IMR-90 (cell line): ENCODE measurements at regions not wholly inside any gene's neighbourhood (a gene's known extent, or its start where the extent isn't known, plus 50 kb on each side); places are given as distances from the start of the nearest gene placed in this dataset.

ENCODE experiments used
- ATAC-seq: fragments of 200-7000 bp; cut with Tn5 transposase; 2 replicates; pipeline ENCODE4 v1.9.1; 2020; ENCODE audit warnings: low read depth, mild to moderate bottlenecking, moderate library complexity
- BruUV-seq: library from RNA; stranded (reverse); fragments of 400-500 nt; replicated peaks from 2 replicates; lab custom pipeline; 2021; lab: Mats Ljungman, UMichigan
- CTCF ChIA-PET: fragments of 300-600 bp; formaldehyde crosslinking; extraction: SDS; loops from one replicate; lab custom pipeline; 2021; ENCODE audit warnings: antibody characterized with exemption; lab: Yijun Ruan, JAX
- POLR2A ChIA-PET: fragments of 300-600 bp; sonication (Branson Sonifier 250); formaldehyde crosslinking; loops from one replicate; lab custom pipeline; 2022; ENCODE audit warnings: antibody characterized with exemption; ENCODE audit not compliant: unreplicated experiment; lab: Charles Lee
- DNase-seq: peaks from one replicate; pipeline ENCODE4 v3.0.0; 2013
- H2AFZ ChIP-seq: replicated peaks from 2 replicates; pipeline ENCODE3; 2013; ENCODE audit warnings: low read length, mild to moderate bottlenecking; ENCODE audit not compliant: poor library complexity
- H2AK5ac ChIP-seq: 2 replicates; pipeline ENCODE4 v1.6.1; 2013; ENCODE audit warnings: low read depth, low read length, inconsistent platforms
- H2AK9ac ChIP-seq: replicated peaks from 2 replicates; pipeline ENCODE3; 2013; ENCODE audit warnings: mild to moderate bottlenecking, low read depth, low read length, moderate library complexity; ENCODE audit not compliant: poor library complexity
- H2BK120ac ChIP-seq: 2 replicates; pipeline ENCODE4 v1.6.1; 2013; ENCODE audit warnings: low read depth, low read length, inconsistent platforms
- H2BK15ac ChIP-seq: 3 replicates; pipeline ENCODE4 v1.6.1; 2013; ENCODE audit warnings: low read depth, low read length, inconsistent platforms
- H2BK20ac ChIP-seq: 2 replicates; pipeline ENCODE4 v1.6.1; 2013; ENCODE audit warnings: low read depth, mild to moderate bottlenecking, inconsistent platforms, low read length, moderate library complexity
- H2BK5ac ChIP-seq: 2 replicates; pipeline ENCODE4 v1.6.1; 2013; ENCODE audit warnings: mild to moderate bottlenecking, low read depth, low read length, inconsistent platforms; ENCODE audit not compliant: poor library complexity, severe bottlenecking
- H3K14ac ChIP-seq: replicated peaks from 2 replicates; pipeline ENCODE4 v1.6.1; 2013; ENCODE audit warnings: low read depth, low read length, inconsistent platforms
- H3K18ac ChIP-seq: 2 replicates; pipeline ENCODE4 v1.6.1; 2013; ENCODE audit warnings: low read depth, low read length, control low read depth
- H3K23ac ChIP-seq: 2 replicates; pipeline ENCODE4 v1.6.1; 2013; ENCODE audit warnings: low read depth, low read length, inconsistent platforms
- H3K27ac ChIP-seq: 2 replicates; pipeline ENCODE4 v1.5.1; 2013; ENCODE audit warnings: mild to moderate bottlenecking, control low read depth, low read length; ENCODE audit not compliant: insufficient read depth
- H3K27me3 ChIP-seq: 2 replicates; pipeline ENCODE4 v1.6.1; 2013; ENCODE audit warnings: low read length; ENCODE audit not compliant: control insufficient read depth, insufficient read depth
- H3K36me3 ChIP-seq: 2 replicates; pipeline ENCODE4 v1.6.1; 2013; ENCODE audit warnings: low read length, mixed read lengths; ENCODE audit not compliant: control insufficient read depth, insufficient read depth
- H3K4ac ChIP-seq: 2 replicates; pipeline ENCODE4 v1.6.1; 2013; ENCODE audit warnings: low read depth, low read length, inconsistent platforms
- H3K4me1 ChIP-seq: 2 replicates; pipeline ENCODE4 v1.6.1; 2013; ENCODE audit warnings: low read length, mixed read lengths; ENCODE audit not compliant: control insufficient read depth, insufficient read depth
- H3K4me2 ChIP-seq: 2 replicates; pipeline ENCODE4 v1.6.1; 2013; ENCODE audit warnings: low read depth, mild to moderate bottlenecking, control low read depth, low read length, moderate library complexity
- H3K4me3 ChIP-seq: 2 replicates; pipeline ENCODE4 v1.5.1; 2013; ENCODE audit warnings: low read depth, mild to moderate bottlenecking, control low read depth, low read length, moderate library complexity; ENCODE audit not compliant: insufficient read depth
- H3K56ac ChIP-seq: 2 replicates; pipeline ENCODE4 v1.6.1; 2013; ENCODE audit warnings: low read length, inconsistent platforms; ENCODE audit not compliant: insufficient read depth; ENCODE audit errors: extremely low read depth
- H3K79me1 ChIP-seq, 2 experiments: 2 replicates each; pipeline ENCODE4 v1.6.1; 2013; ENCODE audit warnings: low read length in 2 of 2, inconsistent platforms in 1 of 2, low read depth in 1 of 2
- H3K9ac ChIP-seq: 2 replicates; pipeline ENCODE4 v1.6.1; 2013; ENCODE audit warnings: low read depth, low read length, control low read depth
- H3K9me1 ChIP-seq: 2 replicates; pipeline ENCODE4 v1.6.1; 2013; ENCODE audit warnings: low read length, inconsistent platforms; ENCODE audit not compliant: insufficient read depth
- H3K9me3 ChIP-seq: 2 replicates; pipeline ENCODE4 v1.6.1; 2013; ENCODE audit warnings: low read length; ENCODE audit not compliant: control insufficient read depth, insufficient read depth
- H4K20me1 ChIP-seq: 2 replicates; pipeline ENCODE4 v1.6.1; 2013; ENCODE audit warnings: low read length, inconsistent platforms; ENCODE audit not compliant: insufficient read depth
- H4K5ac ChIP-seq: 2 replicates; pipeline ENCODE4 v1.6.1; 2013; ENCODE audit warnings: mild to moderate bottlenecking, low read depth, low read length, control low read depth
- H4K8ac ChIP-seq, 2 experiments: 2 replicates each; pipeline ENCODE4 v1.6.1; 2013; ENCODE audit warnings: low read depth in 2 of 2, low read length in 2 of 2, control low read depth in 1 of 2, inconsistent platforms in 1 of 2
- H4K91ac ChIP-seq: 2 replicates; pipeline ENCODE4 v1.6.1; 2013; ENCODE audit warnings: low read depth, low read length, inconsistent platforms; ENCODE audit not compliant: insufficient read depth
- CTCF ChIP-seq: conservative IDR thresholded peaks from 2 replicates; pipeline ENCODE4 v1.5.1; 2012; ENCODE audit warnings: mild to moderate bottlenecking, low read depth, low read length, improper control_type of control experiment
- FOS ChIP-seq: fragments of 150-350 bp; IDR thresholded peaks from 2 replicates; pipeline ENCODE4 v1.6.1; 2016; ENCODE audit warnings: low read depth, low read length
- MAFK ChIP-seq: IDR thresholded peaks from 2 replicates; pipeline ENCODE4 v1.6.1; 2012; ENCODE audit warnings: low read depth, low read length, improper control_type of control experiment
- MXI1 ChIP-seq: IDR thresholded peaks from 2 replicates; pipeline ENCODE4 v1.6.1; 2012; ENCODE audit warnings: low read depth, mild to moderate bottlenecking, low read length, moderate library complexity, borderline replicate concordance
- NFE2L2 ChIP-seq: fragments of 150-350 bp; IDR thresholded peaks from 2 replicates; pipeline ENCODE4 v1.6.1; 2016; ENCODE audit warnings: low read depth, mild to moderate bottlenecking, low read length
- POLR2A ChIP-seq: IDR thresholded peaks from 2 replicates; pipeline ENCODE4 v1.6.1; 2012; ENCODE audit warnings: mild to moderate bottlenecking, low read depth, low read length
- RAD21 ChIP-seq: IDR thresholded peaks from 2 replicates; pipeline ENCODE4 v1.6.1; 2012; ENCODE audit warnings: low read length, improper control_type of control experiment
- RCOR1 ChIP-seq: IDR thresholded peaks from 2 replicates; pipeline ENCODE4 v1.6.1; 2012; ENCODE audit warnings: mild to moderate bottlenecking, low read length, improper control_type of control experiment; ENCODE audit not compliant: insufficient replicate concordance
- USF2 ChIP-seq: fragments of 150-350 bp; IDR thresholded peaks from 2 replicates; pipeline ENCODE4 v1.6.1; 2017; ENCODE audit warnings: mild to moderate bottlenecking, antibody characterized with exemption, low read length, low read depth
- WGBS, 2 experiments: methylation state at CpG; one replicate each; pipeline versions ENCODE4 v1.1.5 to v1.1.7; 2013; ENCODE audit warnings: missing lambda C conversion rate in 2 of 2; ENCODE audit not compliant: insufficient read length in 1 of 2; ENCODE audit errors: extremely low coverage in 2 of 2; 5-methylcytosine and 5-hydroxymethylcytosine counted together
- dilution Hi-C: fragments of 300-500 bp; cut with HindIII; formaldehyde crosslinking; loops from one replicate; pipeline ENCODE4 v1.14.3; 2018; ENCODE audit warnings: low sequenced_read_pairs; ENCODE audit not compliant: unreplicated experiment
- in situ Hi-C: fragments of 300-500 bp; cut with MboI; formaldehyde crosslinking; loops from 3 replicates; pipeline ENCODE4 v1.14.3; 2019; ENCODE audit warnings: low sequenced_read_pairs, inconsistent platforms, mixed read lengths
- intact Hi-C: fragments of 100-400 bp; cut with micrococcal nuclease; formaldehyde crosslinking; loops from 2 replicates; pipeline ENCODE4 v1.10.0; 2022

GRCh38 chr1:38238294-38238693 lies 191.7 kb upstream of the POU3F1 start:
- Histone ChIP-seq H3K56ac (no peak overlapping the region), H4K91ac (no peak overlapping the region), H3K18ac (no peak overlapping the region), H2BK20ac (no peak overlapping the region), H3K79me1 (no peaks in the 10 kb centered on the region), H3K4me3 (no peak overlapping the region), H3K27me3 (no peaks in the 10 kb centered on the region; the same call in 1 of the 2 replicates), H3K4me1 (no peaks in the 10 kb centered on the region), H2BK120ac (no peak overlapping the region), H3K9ac (no peak overlapping the region), H3K27ac (no peak overlapping the region), H2BK5ac (no peak overlapping the region), H3K36me3 (no peaks in the 10 kb centered on the region), H3K9me3 (no peaks in the 10 kb centered on the region), H2AK5ac (no peak overlapping the region), H3K14ac (no peak overlapping the region), H3K9me1 (no peaks in the 10 kb centered on the region), H2AK9ac (no peak overlapping the region), H4K20me1 (no peaks in the 10 kb centered on the region), H4K8ac (no peak overlapping the region), H4K5ac (no peak overlapping the region), H2AFZ (no peak overlapping the region), H3K4me2 (no peak overlapping the region), H3K4ac (no peak overlapping the region), H3K23ac (no peak overlapping the region), H2BK15ac (no peak overlapping the region)
- WGBS, 2 experiments = no CpG with 5 or more reads among the region's 5 CpGs
- intact Hi-C loops = no loop called here
- ATAC-seq (no peak), DNase-seq (no peak)
- CTCF ChIA-PET = no interaction called here
- dilution Hi-C loops = no loop called here
- no TSS peak for BruUV-seq
- POLR2A ChIA-PET = no interaction called here
- in situ Hi-C loops = no loop called here
- no peak for TF ChIP-seq CTCF
- no peak for TF ChIP-seq POLR2A
- no peak for TF ChIP-seq FOS
- no peak for TF ChIP-seq USF2
- no peak for TF ChIP-seq MXI1
- no peak for TF ChIP-seq MAFK
- TF ChIP-seq NFE2L2 = no peak
- no peak for TF ChIP-seq RCOR1
- no peak for TF ChIP-seq RAD21
